ENCODE measurements at regions not wholly inside any gene's neighbourhood (a gene's known extent, or its start where the extent isn't known, plus 50 kb on each side); places are given as distances from the start of the nearest gene placed in this dataset.

DNA sequence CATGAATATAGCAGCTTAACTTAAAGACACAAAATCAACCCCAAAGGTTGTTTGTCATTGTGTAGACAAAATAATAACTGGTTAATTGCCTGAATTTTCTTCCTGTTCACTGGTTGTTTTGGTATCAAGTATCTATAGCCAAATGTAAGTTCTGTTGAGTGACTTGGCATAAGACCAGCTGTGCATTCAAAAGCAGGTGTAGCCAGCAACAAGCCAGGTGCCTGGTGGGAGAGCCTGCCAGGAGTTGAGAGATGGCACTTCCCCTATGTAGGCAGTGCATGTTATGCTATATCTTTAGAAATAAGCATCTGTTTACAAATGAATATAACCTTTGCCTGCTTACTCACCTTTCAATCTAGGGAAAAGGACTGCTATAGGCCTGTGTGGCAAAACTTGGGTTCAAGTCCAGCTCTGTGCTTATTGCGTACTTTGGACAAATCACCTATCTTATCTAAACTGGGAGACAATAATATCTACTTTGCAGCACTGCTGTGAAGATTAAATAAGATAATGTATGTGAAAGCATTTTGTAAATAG is 84.9 kb upstream of the TBL1XR1 start:
- TF ChIP-seq, protein P1, sequence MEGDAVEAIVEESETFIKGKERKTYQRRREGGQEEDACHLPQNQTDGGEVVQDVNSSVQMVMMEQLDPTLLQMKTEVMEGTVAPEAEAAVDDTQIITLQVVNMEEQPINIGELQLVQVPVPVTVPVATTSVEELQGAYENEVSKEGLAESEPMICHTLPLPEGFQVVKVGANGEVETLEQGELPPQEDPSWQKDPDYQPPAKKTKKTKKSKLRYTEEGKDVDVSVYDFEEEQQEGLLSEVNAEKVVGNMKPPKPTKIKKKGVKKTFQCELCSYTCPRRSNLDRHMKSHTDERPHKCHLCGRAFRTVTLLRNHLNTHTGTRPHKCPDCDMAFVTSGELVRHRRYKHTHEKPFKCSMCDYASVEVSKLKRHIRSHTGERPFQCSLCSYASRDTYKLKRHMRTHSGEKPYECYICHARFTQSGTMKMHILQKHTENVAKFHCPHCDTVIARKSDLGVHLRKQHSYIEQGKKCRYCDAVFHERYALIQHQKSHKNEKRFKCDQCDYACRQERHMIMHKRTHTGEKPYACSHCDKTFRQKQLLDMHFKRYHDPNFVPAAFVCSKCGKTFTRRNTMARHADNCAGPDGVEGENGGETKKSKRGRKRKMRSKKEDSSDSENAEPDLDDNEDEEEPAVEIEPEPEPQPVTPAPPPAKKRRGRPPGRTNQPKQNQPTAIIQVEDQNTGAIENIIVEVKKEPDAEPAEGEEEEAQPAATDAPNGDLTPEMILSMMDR (IDR thresholded peaks at IDR 0.05): no peak
- no peak for TF ChIP-seq POLR2A (IDR thresholded peaks at IDR 0.05)
